ENCODE measurements at regions not wholly inside any gene's neighbourhood (a gene's known extent, or its start where the extent isn't known, plus 50 kb on each side); places are given as distances from the start of the nearest gene placed in this dataset.

DNA sequence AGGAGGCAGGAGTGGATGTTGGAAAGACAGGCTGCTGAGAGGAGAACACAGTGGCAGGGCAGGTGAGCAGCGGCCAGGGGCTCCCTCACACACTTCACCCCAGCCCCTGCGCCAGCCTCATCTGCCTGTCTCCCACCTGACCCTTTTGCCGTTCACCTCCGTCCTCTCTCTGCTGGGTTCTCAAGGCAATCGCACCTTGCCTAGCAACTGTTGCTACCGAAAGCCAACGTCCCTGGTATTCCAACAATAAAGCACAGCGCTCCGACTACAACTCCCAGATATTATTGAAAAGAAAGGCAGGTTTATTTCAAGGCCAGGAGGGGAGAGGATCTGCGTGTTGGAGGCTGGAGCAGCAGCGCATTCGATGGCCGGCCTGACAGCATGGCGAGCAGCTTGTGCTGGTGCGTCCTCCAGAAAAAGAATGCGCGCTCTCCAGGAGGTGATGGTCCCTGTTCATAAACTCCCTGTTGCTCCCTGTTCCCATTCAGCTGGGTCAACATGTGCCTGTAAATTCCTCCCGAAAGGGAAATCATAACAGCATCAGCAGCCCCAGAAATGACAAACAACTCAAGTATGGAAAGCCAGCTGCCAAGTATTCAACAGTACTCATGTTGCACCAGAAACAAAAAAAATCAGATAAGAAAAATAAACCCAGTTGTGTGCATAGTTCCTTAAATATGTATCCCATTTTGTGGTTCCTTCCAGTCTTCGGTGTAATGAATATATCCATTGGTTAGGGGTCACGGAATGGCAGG lies 153.0 kb upstream of the DIO3 start:
- no peak overlapping the region for H3K27ac ChIP-seq

DNA sequence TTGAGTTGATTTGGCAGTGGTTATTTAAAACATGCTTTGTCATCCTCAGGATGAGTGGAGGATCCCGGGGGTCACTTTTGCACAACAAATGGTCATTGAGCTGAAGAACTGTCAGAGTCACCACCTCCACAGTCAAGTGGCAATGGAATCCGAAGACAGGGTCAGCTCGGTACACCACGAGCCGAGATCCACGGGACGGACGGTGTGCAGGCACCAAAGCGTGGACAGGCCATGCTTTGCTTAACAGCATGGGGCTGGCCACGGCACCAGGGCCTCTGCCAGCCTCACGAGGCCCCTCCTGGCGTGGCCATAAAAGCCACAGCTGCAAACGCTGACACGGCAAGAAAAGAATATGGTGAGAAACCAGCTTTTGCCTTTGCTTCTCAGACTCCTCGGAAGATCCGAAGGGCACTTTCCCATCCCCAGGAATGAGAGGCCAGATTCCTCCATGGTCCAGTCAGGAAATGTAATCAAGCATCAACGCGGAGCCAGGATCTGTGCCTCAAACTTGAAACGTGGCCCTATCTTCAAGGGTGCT lies 152.2 kb upstream of the DIO3 start:
- H3K27ac ChIP-seq, result no peak overlapping the region

More for the DNA sequence above, 153.0 kb upstream of the DIO3 start:
- no peak for TF ChIP-seq ZFX (IDR thresholded peaks at IDR 0.05)
- TF ChIP-seq, protein P1, sequence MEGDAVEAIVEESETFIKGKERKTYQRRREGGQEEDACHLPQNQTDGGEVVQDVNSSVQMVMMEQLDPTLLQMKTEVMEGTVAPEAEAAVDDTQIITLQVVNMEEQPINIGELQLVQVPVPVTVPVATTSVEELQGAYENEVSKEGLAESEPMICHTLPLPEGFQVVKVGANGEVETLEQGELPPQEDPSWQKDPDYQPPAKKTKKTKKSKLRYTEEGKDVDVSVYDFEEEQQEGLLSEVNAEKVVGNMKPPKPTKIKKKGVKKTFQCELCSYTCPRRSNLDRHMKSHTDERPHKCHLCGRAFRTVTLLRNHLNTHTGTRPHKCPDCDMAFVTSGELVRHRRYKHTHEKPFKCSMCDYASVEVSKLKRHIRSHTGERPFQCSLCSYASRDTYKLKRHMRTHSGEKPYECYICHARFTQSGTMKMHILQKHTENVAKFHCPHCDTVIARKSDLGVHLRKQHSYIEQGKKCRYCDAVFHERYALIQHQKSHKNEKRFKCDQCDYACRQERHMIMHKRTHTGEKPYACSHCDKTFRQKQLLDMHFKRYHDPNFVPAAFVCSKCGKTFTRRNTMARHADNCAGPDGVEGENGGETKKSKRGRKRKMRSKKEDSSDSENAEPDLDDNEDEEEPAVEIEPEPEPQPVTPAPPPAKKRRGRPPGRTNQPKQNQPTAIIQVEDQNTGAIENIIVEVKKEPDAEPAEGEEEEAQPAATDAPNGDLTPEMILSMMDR (conservative IDR thresholded peaks at IDR 0.05), result no peak

DNA sequence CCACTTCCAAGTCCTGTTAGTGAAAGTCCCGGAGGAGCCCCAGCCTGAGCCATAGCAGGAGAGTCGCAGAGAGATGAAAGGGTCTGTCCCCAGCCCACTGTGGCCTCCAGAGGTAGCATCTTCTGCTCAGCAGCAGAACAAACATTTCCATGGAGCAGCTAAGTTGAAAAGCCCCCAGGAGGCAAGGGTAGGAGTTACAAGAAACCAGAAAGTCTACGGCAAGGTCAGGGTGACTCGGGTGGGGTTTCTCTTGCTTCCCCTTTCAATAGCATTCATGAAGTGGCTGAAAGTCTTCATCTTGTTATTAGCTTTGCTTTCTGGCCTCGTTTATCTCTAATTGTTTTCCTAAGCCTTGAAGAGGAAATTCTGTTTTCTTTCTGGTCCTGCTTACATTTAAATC lies 151.2 kb upstream of the DIO3 start:
- no peak for TF ChIP-seq ZFX (IDR thresholded peaks at IDR 0.05)
- TF ChIP-seq, protein P1 (conservative IDR thresholded peaks at IDR 0.05), result no peak
- H3K27ac ChIP-seq, result no peak overlapping the region

More for the DNA sequence above, 152.2 kb upstream of the DIO3 start:
- TF ChIP-seq, protein P1 (conservative IDR thresholded peaks at IDR 0.05), result no peak
- TF ChIP-seq ZFX (IDR thresholded peaks at IDR 0.05), result no peak

DNA sequence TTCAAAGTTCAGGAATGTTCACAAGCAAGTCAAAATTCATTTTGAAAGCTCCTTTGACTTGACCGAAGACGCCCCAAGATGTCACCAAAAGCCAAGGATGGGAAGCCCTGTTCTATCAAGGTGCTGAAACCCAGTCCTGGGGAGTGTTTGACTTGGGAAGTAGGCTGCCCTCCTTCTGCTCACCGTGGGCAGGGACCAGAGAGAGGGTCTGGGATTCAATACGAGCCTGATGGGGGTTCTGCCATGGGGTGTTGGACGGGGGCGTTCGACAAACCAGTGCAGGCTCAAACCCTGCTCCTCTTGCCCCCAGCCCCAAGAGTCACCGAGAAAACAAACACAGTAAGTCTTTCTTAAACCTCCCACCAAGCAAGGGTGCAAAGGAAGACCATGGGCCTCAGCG lies 150.1 kb upstream of the DIO3 start:
- TF ChIP-seq, protein P1 (conservative IDR thresholded peaks at IDR 0.05), result no peak
- no peak overlapping the region for H3K27ac ChIP-seq

DNA sequence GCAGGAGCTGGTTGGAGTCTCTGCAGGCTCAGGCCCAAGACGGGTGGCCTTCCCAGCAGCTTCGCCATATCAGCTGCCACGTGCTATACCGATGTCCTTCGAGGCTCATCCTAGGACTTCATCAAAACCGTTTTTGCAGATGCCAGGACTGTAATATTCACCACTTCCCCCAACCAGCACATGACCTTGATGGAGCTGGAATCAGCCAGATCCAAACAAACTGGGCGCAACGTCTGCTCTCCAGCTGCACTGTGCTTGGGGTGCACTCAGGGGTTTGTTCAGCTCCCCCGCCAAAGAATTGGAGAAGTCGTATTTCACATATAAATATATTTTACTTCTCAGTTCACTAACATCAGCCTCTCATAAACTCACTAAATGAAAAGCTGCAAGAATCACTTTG lies 149.5 kb upstream of the DIO3 start:
- no peak for TF ChIP-seq ZFX (IDR thresholded peaks at IDR 0.05)
- TF ChIP-seq, protein P1 (conservative IDR thresholded peaks at IDR 0.05), result no peak
- no peak overlapping the region for H3K27ac ChIP-seq

DNA sequence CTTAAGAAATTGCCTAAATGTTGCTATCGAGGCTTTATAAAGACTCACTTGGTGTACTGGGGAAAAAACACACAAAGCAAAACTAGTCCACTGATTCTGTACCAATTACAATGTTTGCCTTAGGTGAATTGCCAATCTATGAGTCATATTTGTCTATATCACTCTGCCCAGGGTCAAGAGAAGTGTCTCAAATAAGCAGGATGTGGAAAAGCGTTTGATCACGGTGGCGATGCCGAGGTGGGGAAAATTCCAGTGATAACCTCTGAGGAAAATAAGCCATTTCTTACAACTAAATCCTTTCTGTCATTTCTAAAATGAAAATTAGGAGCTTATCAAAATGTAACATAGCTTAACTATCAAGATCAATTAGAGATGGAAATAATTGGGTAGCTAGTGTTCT lies 148.6 kb upstream of the DIO3 start:
- TF ChIP-seq, protein P1 (conservative IDR thresholded peaks at IDR 0.05), result no peak
- no peak for TF ChIP-seq ZFX (IDR thresholded peaks at IDR 0.05)

DNA sequence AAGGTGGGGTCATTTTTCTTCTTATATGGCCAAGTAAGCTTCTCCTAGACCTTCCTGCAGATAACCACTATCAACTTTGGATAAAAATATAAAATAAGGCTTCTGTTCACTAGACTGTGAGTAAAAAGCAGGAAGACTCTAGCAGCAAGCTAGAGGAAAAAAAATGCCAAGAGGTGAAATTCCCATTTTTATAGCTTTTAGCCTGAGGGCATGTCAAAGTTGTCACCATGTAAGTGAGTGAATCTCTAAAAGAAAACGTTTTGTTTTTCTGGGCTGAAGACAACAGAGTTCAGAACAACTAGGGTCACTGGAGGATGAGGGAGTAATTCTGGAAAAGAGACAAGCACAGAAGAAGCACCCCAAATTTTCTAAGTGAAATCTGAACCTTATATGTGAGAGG lies 143.9 kb upstream of the DIO3 start:
- no peak for TF ChIP-seq ZFX (IDR thresholded peaks at IDR 0.05)
- TF ChIP-seq, protein P1 (conservative IDR thresholded peaks at IDR 0.05), result no peak
- H3K27ac ChIP-seq, result no peak overlapping the region

More for the DNA sequence above, 148.6 kb upstream of the DIO3 start:
- H3K27ac ChIP-seq, result no peak overlapping the region
